ENCODE measurements at regions not wholly inside any gene's neighbourhood (a gene's known extent, or its start where the extent isn't known, plus 50 kb on each side); places are given as distances from the start of the nearest gene placed in this dataset.
A peak's percentile ranks its signal among the peaks of the same experiment; 100 is the strongest.
"Not testable (repeated sequence)": the region's sequence is repeated elsewhere in the genome, so short reads cannot be mapped to it uniquely, and the experiment has no call there.

- TF ChIP-seq EZH2 (IDR thresholded peaks at IDR 0.05) (no peak), POLR2AphosphoS5 (IDR thresholded peaks at IDR 0.05; ENCODE audit: borderline replicate concordance, low read depth, low read length) (no peak), FOXP2 (optimal IDR thresholded peaks at IDR 0.05; ENCODE audit: control extremely low read depth, extremely low read length, insufficient read depth) (no peak)
- Histone ChIP-seq H3K36me3 (ENCODE audit: insufficient read depth, low read length) (peaks cover 7% of the 10 kb centered on the region), H3K9ac (ENCODE audit: insufficient read length) (no peak overlapping the region), H3K9me3 (ENCODE audit: low read depth, low read length) (no peaks in the 10 kb centered on the region), H3K4me3 (no peak overlapping the region), H3K27ac (no peak overlapping the region)
- DNase-seq (ENCODE audit: low read depth, low spot score), result no peak
Measured at GRCh38 chr18:46222093-46222492, 117.9 kb downstream of the HAUS1 start.

DNA sequence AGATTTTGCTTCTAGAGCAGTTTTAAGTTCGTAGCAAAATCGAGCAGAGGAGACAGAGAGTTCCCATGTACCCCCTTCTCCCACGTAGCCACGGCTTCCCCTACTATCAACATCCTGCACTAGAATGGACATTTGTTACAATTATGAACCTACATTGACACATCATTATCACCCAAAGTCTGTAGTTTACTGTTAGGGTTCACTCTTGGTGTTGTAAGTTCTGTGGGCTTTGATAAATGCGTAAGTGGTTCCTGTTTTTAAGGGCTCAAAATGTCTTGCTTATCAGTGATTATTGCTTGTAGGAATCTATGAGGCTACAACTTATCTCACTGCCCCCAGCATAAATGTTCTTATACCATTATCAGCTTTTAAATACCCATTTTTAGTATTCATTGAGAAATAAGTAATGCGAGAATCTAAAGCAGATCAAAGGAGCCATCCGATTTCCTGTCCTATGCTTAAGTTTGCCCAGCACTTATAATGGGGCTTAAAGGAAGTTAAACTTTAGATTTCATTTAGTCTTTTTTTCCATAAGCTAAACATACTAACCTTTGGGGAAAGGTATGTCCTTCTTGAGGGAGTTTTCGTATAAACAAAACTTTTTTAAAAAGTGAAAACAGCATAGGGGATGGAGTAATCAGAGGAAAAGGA is 118.7 kb downstream of the HAUS1 start:
- TF ChIP-seq FOXP2 (optimal IDR thresholded peaks at IDR 0.05; ENCODE audit: control extremely low read depth, extremely low read length, insufficient read depth) (no peak), EZH2 (IDR thresholded peaks at IDR 0.05) (no peak)
- no peaks in the 10 kb centered on the region for H3K9me3 ChIP-seq (ENCODE audit: low read depth, low read length)
- H3K36me3 ChIP-seq (ENCODE audit: insufficient read depth, low read length), result peaks cover 7% of the 10 kb centered on the region
- H3K27ac ChIP-seq, result no peak overlapping the region
- no peak overlapping the region for H3K9ac ChIP-seq (ENCODE audit: insufficient read length)
- no peak for DNase-seq (ENCODE audit: low read depth, low spot score)
- no peak overlapping the region for H3K4me3 ChIP-seq

DNA sequence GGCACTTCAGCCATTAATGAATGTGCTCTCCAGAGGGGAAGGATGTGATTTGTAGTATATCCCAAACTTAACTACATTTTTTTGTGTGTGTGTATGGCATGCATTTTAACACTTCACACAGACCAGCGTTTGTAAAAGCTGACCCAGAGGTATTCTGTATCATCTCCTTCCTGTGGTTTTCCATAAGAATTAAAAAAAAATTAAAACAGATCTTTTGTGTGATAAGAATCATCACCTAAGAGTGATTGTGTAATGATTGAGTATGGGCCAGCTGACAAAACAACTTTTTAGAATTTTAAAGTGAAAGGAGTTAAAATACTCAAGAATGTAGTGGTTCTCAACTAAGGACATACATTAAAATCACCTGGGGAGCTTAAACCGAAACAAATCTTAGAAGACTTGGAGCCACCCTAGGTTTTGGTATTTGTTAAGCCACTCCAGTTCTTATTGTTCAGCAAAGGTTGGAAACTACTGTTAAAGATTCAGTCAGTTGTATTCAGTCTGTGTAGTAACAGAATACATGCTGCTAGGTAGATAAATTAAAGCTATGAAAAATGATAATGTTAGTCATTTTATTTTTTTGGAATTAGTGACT is 120.1 kb downstream of the HAUS1 start:
- Histone ChIP-seq H3K9me3 (ENCODE audit: low read depth, low read length) (no peaks in the 10 kb centered on the region), H3K9ac (ENCODE audit: insufficient read length) (no peak overlapping the region), H3K27ac (no peak overlapping the region), H3K36me3 (ENCODE audit: insufficient read depth, low read length) (peaks cover 3% of the 10 kb centered on the region; the same call in 1 of the 2 replicates), H3K4me3 (no peak overlapping the region)
- DNase-seq (ENCODE audit: low read depth, low spot score), result no peak
- no peak for TF ChIP-seq EZH2 (IDR thresholded peaks at IDR 0.05)
- no peak for TF ChIP-seq POLR2AphosphoS5 (IDR thresholded peaks at IDR 0.05; ENCODE audit: borderline replicate concordance, low read depth, low read length)
- TF ChIP-seq FOXP2 (optimal IDR thresholded peaks at IDR 0.05; ENCODE audit: control extremely low read depth, extremely low read length, insufficient read depth), result no peak

DNA sequence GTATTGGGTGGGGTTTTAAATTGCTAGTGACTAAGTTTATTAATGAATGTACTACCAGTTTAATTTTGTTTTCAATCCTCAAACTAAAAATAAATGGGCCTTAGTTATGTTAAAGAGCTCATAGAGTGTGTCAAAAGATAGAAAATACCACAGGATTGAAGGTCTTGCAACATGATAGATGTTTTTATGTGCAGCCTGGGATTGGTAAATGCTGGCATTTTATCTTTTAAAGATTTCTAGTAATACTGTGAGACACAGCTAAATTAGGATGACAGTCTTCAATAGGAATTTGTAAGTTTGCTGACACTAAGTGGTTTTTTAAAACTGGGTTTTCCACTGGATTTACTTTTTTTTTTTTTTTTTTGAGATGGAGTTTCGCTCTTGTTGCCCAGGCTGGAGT is 122.3 kb downstream of the HAUS1 start:
- peak overlapping the region; percentile 43 for H3K27ac ChIP-seq
- H3K9me3 ChIP-seq (ENCODE audit: low read depth, low read length), result no peaks in the 10 kb centered on the region
- peaks cover 3% of the 10 kb centered on the region; the same call in 1 of the 2 replicates for H3K36me3 ChIP-seq (ENCODE audit: insufficient read depth, low read length)
- no peak for TF ChIP-seq FOXP2 (optimal IDR thresholded peaks at IDR 0.05; ENCODE audit: control extremely low read depth, extremely low read length, insufficient read depth)
- no peak for DNase-seq (ENCODE audit: low read depth, low spot score)
- no peak overlapping the region for H3K4me3 ChIP-seq
- H3K9ac ChIP-seq (ENCODE audit: insufficient read length), result no peak overlapping the region

DNA sequence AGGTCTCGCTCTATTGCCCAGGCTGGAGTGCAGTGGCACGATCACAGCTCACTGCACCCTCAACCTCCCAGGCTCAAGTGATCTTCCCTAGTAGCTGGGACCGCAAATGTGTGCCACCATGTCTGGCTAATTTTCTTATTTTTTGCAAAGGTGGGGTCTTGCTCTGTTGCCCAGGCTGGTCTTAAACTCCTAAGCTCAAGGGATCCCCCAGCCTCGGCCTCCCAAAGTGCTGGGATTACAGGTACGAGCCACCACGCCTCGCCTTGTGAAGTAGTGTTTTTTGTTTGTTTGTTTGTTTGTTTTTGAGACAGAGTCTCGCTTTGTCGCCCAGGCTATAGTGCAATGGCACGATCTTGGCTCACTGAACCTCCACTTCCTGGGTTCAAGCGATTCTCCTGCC is 125.5 kb downstream of the HAUS1 start:
- not testable (repeated sequence) for H3K27ac ChIP-seq; DNase-seq (ENCODE audit: low read depth, low spot score); H3K9me3 ChIP-seq (ENCODE audit: low read depth, low read length); H3K36me3 ChIP-seq (ENCODE audit: insufficient read depth, low read length); H3K9ac ChIP-seq (ENCODE audit: insufficient read length); H3K4me3 ChIP-seq

DNA sequence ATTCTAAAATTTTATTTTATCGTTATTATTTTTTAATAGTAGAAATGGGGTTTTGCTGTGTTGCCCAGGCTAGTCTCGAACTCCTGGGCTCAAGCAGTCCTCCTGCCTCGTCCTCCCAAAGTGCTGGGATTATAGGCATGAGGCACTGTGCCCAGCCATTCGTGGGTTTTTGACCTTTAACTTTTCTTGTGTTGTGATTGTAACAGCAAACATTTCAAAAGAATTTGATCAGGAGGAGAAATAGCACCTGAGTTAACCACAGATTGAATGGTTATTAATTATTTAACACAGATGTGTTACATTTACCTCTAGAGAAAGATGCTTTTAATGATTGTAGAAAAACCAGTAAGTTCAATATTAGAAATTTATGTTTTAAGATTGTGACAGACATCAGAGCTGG is 132.0 kb downstream of the HAUS1 start:
- TF ChIP-seq POLR2AphosphoS5 (IDR thresholded peaks at IDR 0.05; ENCODE audit: borderline replicate concordance, low read depth, low read length) (no peak), FOXP2 (optimal IDR thresholded peaks at IDR 0.05; ENCODE audit: control extremely low read depth, extremely low read length, insufficient read depth) (no peak), EZH2 (IDR thresholded peaks at IDR 0.05) (no peak)
- Histone ChIP-seq H3K4me3 (no peak overlapping the region), H3K36me3 (ENCODE audit: insufficient read depth, low read length) (no peaks in the 10 kb centered on the region), H3K27ac (no peak overlapping the region), H3K9me3 (ENCODE audit: low read depth, low read length) (no peaks in the 10 kb centered on the region), H3K9ac (ENCODE audit: insufficient read length) (no peak overlapping the region)
- no peak for DNase-seq (ENCODE audit: low read depth, low spot score)

- no peaks in the 10 kb centered on the region for H3K36me3 ChIP-seq (ENCODE audit: insufficient read depth, low read length)
- TF ChIP-seq POLR2AphosphoS5 (IDR thresholded peaks at IDR 0.05; ENCODE audit: borderline replicate concordance, low read depth, low read length) (no peak), FOXP2 (optimal IDR thresholded peaks at IDR 0.05; ENCODE audit: control extremely low read depth, extremely low read length, insufficient read depth) (no peak), EZH2 (IDR thresholded peaks at IDR 0.05) (no peak)
- no peaks in the 10 kb centered on the region for H3K9me3 ChIP-seq (ENCODE audit: low read depth, low read length)
- H3K27ac ChIP-seq, result no peak overlapping the region
- no peak for DNase-seq (ENCODE audit: low read depth, low spot score)
- H3K9ac ChIP-seq (ENCODE audit: insufficient read length), result no peak overlapping the region
- no peak overlapping the region for H3K4me3 ChIP-seq
Measured at GRCh38 chr18:46237891-46238290, 133.7 kb downstream of the HAUS1 start.

DNA sequence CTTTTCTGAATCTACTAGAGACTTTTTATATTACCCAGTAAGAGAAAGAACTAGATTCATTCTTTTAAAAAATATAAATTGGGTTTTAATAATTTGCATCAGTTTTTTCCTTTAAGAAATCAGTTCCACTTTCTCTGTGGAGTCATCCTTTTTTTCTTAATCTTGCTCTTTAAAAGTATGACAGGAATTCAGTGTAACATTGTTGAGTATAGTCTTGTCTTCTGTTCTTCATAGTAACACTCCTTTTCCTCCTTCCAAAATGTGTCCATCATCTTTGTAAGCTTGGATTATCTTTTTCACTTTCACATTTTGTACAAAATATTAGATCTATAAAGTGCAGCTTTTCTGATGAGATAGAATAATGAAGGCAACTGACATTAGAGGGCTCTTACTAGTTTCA is 135.4 kb downstream of the HAUS1 start:
- H3K27ac ChIP-seq, result no peak overlapping the region

GRCh38 chr18:46239998-46240397 is 135.8 kb downstream of the HAUS1 start:
- TF ChIP-seq EZH2 (IDR thresholded peaks at IDR 0.05) (no peak), FOXP2 (optimal IDR thresholded peaks at IDR 0.05; ENCODE audit: control extremely low read depth, extremely low read length, insufficient read depth) (no peak), POLR2AphosphoS5 (IDR thresholded peaks at IDR 0.05; ENCODE audit: borderline replicate concordance, low read depth, low read length) (no peak)
- H3K36me3 ChIP-seq (ENCODE audit: insufficient read depth, low read length), result no peaks in the 10 kb centered on the region
- H3K4me3 ChIP-seq, result no peak overlapping the region
- no peak overlapping the region for H3K27ac ChIP-seq
- H3K9me3 ChIP-seq (ENCODE audit: low read depth, low read length), result no peaks in the 10 kb centered on the region
- DNase-seq (ENCODE audit: low read depth, low spot score), result no peak
- no peak overlapping the region for H3K9ac ChIP-seq (ENCODE audit: insufficient read length)

More for the DNA sequence above, 135.4 kb downstream of the HAUS1 start:
- DNase-seq (ENCODE audit: low read depth, low spot score), result no peak
- TF ChIP-seq EZH2 (IDR thresholded peaks at IDR 0.05), result no peak
- TF ChIP-seq POLR2AphosphoS5 (IDR thresholded peaks at IDR 0.05; ENCODE audit: borderline replicate concordance, low read depth, low read length), result no peak
- no peak for TF ChIP-seq FOXP2 (optimal IDR thresholded peaks at IDR 0.05; ENCODE audit: control extremely low read depth, extremely low read length, insufficient read depth)
- no peaks in the 10 kb centered on the region for H3K36me3 ChIP-seq (ENCODE audit: insufficient read depth, low read length)
- H3K9ac ChIP-seq (ENCODE audit: insufficient read length), result no peak overlapping the region
- H3K4me3 ChIP-seq, result no peak overlapping the region
- no peaks in the 10 kb centered on the region for H3K9me3 ChIP-seq (ENCODE audit: low read depth, low read length)

DNA sequence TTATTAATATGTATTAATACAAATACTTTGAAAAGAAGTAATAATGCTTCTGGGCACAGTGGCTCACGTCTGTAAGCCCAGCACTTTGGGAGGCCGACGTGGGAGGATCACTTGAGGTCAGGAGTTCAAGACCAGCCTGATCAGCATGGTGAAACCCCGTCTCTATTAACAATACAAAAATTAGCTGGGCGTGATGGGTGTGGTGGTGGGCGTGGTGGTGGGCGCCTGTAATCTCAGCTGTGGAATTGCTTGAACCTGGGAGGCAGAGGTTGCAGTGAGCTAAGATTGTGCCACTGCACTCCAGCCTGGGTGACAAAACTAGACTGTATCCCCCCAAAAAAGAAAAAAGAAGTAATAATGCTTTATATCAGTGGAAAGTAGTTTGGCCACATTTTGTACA is 137.2 kb downstream of the HAUS1 start:
- DNase-seq (ENCODE audit: low read depth, low spot score); H3K9me3 ChIP-seq (ENCODE audit: low read depth, low read length); H3K9ac ChIP-seq (ENCODE audit: insufficient read length); H3K27ac ChIP-seq; H3K4me3 ChIP-seq; H3K36me3 ChIP-seq (ENCODE audit: insufficient read depth, low read length): not testable (repeated sequence)
